ENCODE measurements at regions not wholly inside any gene's neighbourhood (a gene's known extent, or its start where the extent isn't known, plus 50 kb on each side); places are given as distances from the start of the nearest gene placed in this dataset.
"Not testable (repeated sequence)": the region's sequence is repeated elsewhere in the genome, so short reads cannot be mapped to it uniquely, and the experiment has no call there.

GRCh38 chr9:73091909-73092308, 59.8 kb upstream of the ANXA1 start:
- no peak for DNase-seq
- H3K27me3 ChIP-seq (replicated peaks; ENCODE audit: control insufficient read depth, insufficient read depth, low read length), result no peaks in the 10 kb centered on the region
- no peak overlapping the region for H3K27ac Mint-ChIP-seq (ENCODE audit: unreplicated experiment)
- BruUV-seq (replicated peaks), result no TSS peak
- intact Hi-C loops (cut with micrococcal nuclease; ENCODE audit: unreplicated experiment), result no loop called here
- no peak overlapping the region for H3K4me3 ChIP-seq (ENCODE audit: low read depth, low read length)
- CTCF ChIA-PET, result no interaction called here
- POLR2A ChIA-PET, result no interaction called here
- H3K9me3 ChIP-seq, result no peaks in the 10 kb centered on the region
- no peaks in the 10 kb centered on the region for H3K9me3 Mint-ChIP-seq (ENCODE audit: unreplicated experiment)
- H3K4me3 Mint-ChIP-seq (ENCODE audit: unreplicated experiment), result no peak overlapping the region
- no peaks in the 10 kb centered on the region for H3K36me3 ChIP-seq (ENCODE audit: control insufficient read depth, insufficient read depth, low read length)
- no peaks in the 10 kb centered on the region for H3K4me1 Mint-ChIP-seq (ENCODE audit: low read depth, unreplicated experiment)
- H3K36me3 Mint-ChIP-seq (ENCODE audit: insufficient read depth, unreplicated experiment), result no peaks in the 10 kb centered on the region
- H3K27me3 Mint-ChIP-seq (ENCODE audit: insufficient read depth, unreplicated experiment), result no peaks in the 10 kb centered on the region
- no peaks in the 10 kb centered on the region for H3K4me1 ChIP-seq
- no peak for TF ChIP-seq CTCF (IDR thresholded peaks at IDR 0.05; ENCODE audit: insufficient read depth in 1 of 2, low read depth in 1 of 2, low read length in 1 of 2, severe bottlenecking in 1 of 2, unreplicated experiment in 1 of 2)

GRCh38 chr9:73090214-73090613, 61.5 kb upstream of the ANXA1 start:
- H3K9me3 ChIP-seq, result no peaks in the 10 kb centered on the region
- no peaks in the 10 kb centered on the region for H3K9me3 Mint-ChIP-seq (ENCODE audit: unreplicated experiment)
- POLR2A ChIA-PET, result no interaction called here
- no peaks in the 10 kb centered on the region for H3K27me3 ChIP-seq (replicated peaks; ENCODE audit: control insufficient read depth, insufficient read depth, low read length)
- CTCF ChIA-PET, result no interaction called here
- no peak overlapping the region for H3K4me3 ChIP-seq (ENCODE audit: low read depth, low read length)
- no peak for DNase-seq
- no peak overlapping the region for H3K4me3 Mint-ChIP-seq (ENCODE audit: unreplicated experiment)
- intact Hi-C loops (cut with micrococcal nuclease; ENCODE audit: unreplicated experiment), result no loop called here
- no peaks in the 10 kb centered on the region for H3K4me1 Mint-ChIP-seq (ENCODE audit: low read depth, unreplicated experiment)
- no peaks in the 10 kb centered on the region for H3K36me3 Mint-ChIP-seq (ENCODE audit: insufficient read depth, unreplicated experiment)
- no peak for TF ChIP-seq CTCF (IDR thresholded peaks at IDR 0.05; ENCODE audit: insufficient read depth in 1 of 2, low read depth in 1 of 2, low read length in 1 of 2, severe bottlenecking in 1 of 2, unreplicated experiment in 1 of 2)
- no TSS peak for BruUV-seq (replicated peaks)
- no peak overlapping the region for H3K27ac Mint-ChIP-seq (ENCODE audit: unreplicated experiment)
- H3K27me3 Mint-ChIP-seq (ENCODE audit: insufficient read depth, unreplicated experiment), result no peaks in the 10 kb centered on the region
- H3K36me3 ChIP-seq (ENCODE audit: control insufficient read depth, insufficient read depth, low read length), result no peaks in the 10 kb centered on the region
- H3K4me1 ChIP-seq, result no peaks in the 10 kb centered on the region

- H3K9me3 ChIP-seq, result no peaks in the 10 kb centered on the region
- Mint-ChIP-seq H3K36me3 (ENCODE audit: insufficient read depth, unreplicated experiment) (no peaks in the 10 kb centered on the region), H3K4me3 (ENCODE audit: unreplicated experiment) (no peak overlapping the region), H3K27me3 (ENCODE audit: insufficient read depth, unreplicated experiment) (no peaks in the 10 kb centered on the region), H3K9me3 (ENCODE audit: unreplicated experiment) (no peaks in the 10 kb centered on the region), H3K27ac (ENCODE audit: unreplicated experiment) (no peak overlapping the region), H3K4me1 (ENCODE audit: low read depth, unreplicated experiment) (no peaks in the 10 kb centered on the region)
- H3K4me1 ChIP-seq, result no peaks in the 10 kb centered on the region
- no peak for TF ChIP-seq CTCF (IDR thresholded peaks at IDR 0.05; ENCODE audit: insufficient read depth in 1 of 2, low read depth in 1 of 2, low read length in 1 of 2, severe bottlenecking in 1 of 2, unreplicated experiment in 1 of 2)
- ChIA-PET CTCF (no interaction called here), POLR2A (no interaction called here)
- no peaks in the 10 kb centered on the region for H3K27me3 ChIP-seq (replicated peaks; ENCODE audit: control insufficient read depth, insufficient read depth, low read length)
- no peaks in the 10 kb centered on the region for H3K36me3 ChIP-seq (ENCODE audit: control insufficient read depth, insufficient read depth, low read length)
- no TSS peak for BruUV-seq (replicated peaks)
- no peak overlapping the region for H3K4me3 ChIP-seq (ENCODE audit: low read depth, low read length)
- no peak for DNase-seq
- intact Hi-C loops (cut with micrococcal nuclease; ENCODE audit: unreplicated experiment), result no loop called here
These were observed 62.2 kb upstream of the ANXA1 start for GRCh38 chr9:73089304-73089985.

- H3K4me3 ChIP-seq (ENCODE audit: low read depth, low read length); H3K9me3 ChIP-seq; BruUV-seq (replicated peaks); H3K4me1 ChIP-seq; DNase-seq; H3K4me3 Mint-ChIP-seq (ENCODE audit: unreplicated experiment); POLR2A ChIA-PET; H3K36me3 ChIP-seq (ENCODE audit: control insufficient read depth, insufficient read depth, low read length); H3K27me3 ChIP-seq (replicated peaks; ENCODE audit: control insufficient read depth, insufficient read depth, low read length); H3K27me3 Mint-ChIP-seq (ENCODE audit: insufficient read depth, unreplicated experiment); intact Hi-C loops (cut with micrococcal nuclease; ENCODE audit: unreplicated experiment); H3K27ac Mint-ChIP-seq (ENCODE audit: unreplicated experiment); CTCF ChIA-PET; H3K4me1 Mint-ChIP-seq (ENCODE audit: low read depth, unreplicated experiment); H3K36me3 Mint-ChIP-seq (ENCODE audit: insufficient read depth, unreplicated experiment); H3K9me3 Mint-ChIP-seq (ENCODE audit: unreplicated experiment): not testable (repeated sequence)
These were observed 63.8 kb upstream of the ANXA1 start for GRCh38 chr9:73087876-73088275.

All from Caco-2 (cell line).